IMR-90 (cell line): ENCODE measurements at regions not wholly inside any gene's neighbourhood (a gene's known extent, or its start where the extent isn't known, plus 50 kb on each side); places are given as distances from the start of the nearest gene placed in this dataset.

ENCODE experiments used
- ATAC-seq: fragments of 200-7000 bp; cut with Tn5 transposase; 2 replicates; pipeline ENCODE4 v1.9.1; 2020; ENCODE audit warnings: low read depth, mild to moderate bottlenecking, moderate library complexity
- BruUV-seq: library from RNA; stranded (reverse); fragments of 400-500 nt; replicated peaks from 2 replicates; lab custom pipeline; 2021; lab: Mats Ljungman, UMichigan
- CTCF ChIA-PET: fragments of 300-600 bp; formaldehyde crosslinking; extraction: SDS; loops from one replicate; lab custom pipeline; 2021; ENCODE audit warnings: antibody characterized with exemption; lab: Yijun Ruan, JAX
- POLR2A ChIA-PET: fragments of 300-600 bp; sonication (Branson Sonifier 250); formaldehyde crosslinking; loops from one replicate; lab custom pipeline; 2022; ENCODE audit warnings: antibody characterized with exemption; ENCODE audit not compliant: unreplicated experiment; lab: Charles Lee
- DNase-seq: peaks from one replicate; pipeline ENCODE4 v3.0.0; 2013
- H2AFZ ChIP-seq: replicated peaks from 2 replicates; pipeline ENCODE3; 2013; ENCODE audit warnings: low read length, mild to moderate bottlenecking; ENCODE audit not compliant: poor library complexity
- H2AK5ac ChIP-seq: 2 replicates; pipeline ENCODE4 v1.6.1; 2013; ENCODE audit warnings: low read depth, low read length, inconsistent platforms
- H2AK9ac ChIP-seq: replicated peaks from 2 replicates; pipeline ENCODE3; 2013; ENCODE audit warnings: mild to moderate bottlenecking, low read depth, low read length, moderate library complexity; ENCODE audit not compliant: poor library complexity
- H2BK120ac ChIP-seq: 2 replicates; pipeline ENCODE4 v1.6.1; 2013; ENCODE audit warnings: low read depth, low read length, inconsistent platforms
- H2BK15ac ChIP-seq: 3 replicates; pipeline ENCODE4 v1.6.1; 2013; ENCODE audit warnings: low read depth, low read length, inconsistent platforms
- H2BK20ac ChIP-seq: 2 replicates; pipeline ENCODE4 v1.6.1; 2013; ENCODE audit warnings: low read depth, mild to moderate bottlenecking, inconsistent platforms, low read length, moderate library complexity
- H2BK5ac ChIP-seq: 2 replicates; pipeline ENCODE4 v1.6.1; 2013; ENCODE audit warnings: mild to moderate bottlenecking, low read depth, low read length, inconsistent platforms; ENCODE audit not compliant: poor library complexity, severe bottlenecking
- H3K14ac ChIP-seq: replicated peaks from 2 replicates; pipeline ENCODE4 v1.6.1; 2013; ENCODE audit warnings: low read depth, low read length, inconsistent platforms
- H3K18ac ChIP-seq: 2 replicates; pipeline ENCODE4 v1.6.1; 2013; ENCODE audit warnings: low read depth, low read length, control low read depth
- H3K23ac ChIP-seq: 2 replicates; pipeline ENCODE4 v1.6.1; 2013; ENCODE audit warnings: low read depth, low read length, inconsistent platforms
- H3K27ac ChIP-seq: 2 replicates; pipeline ENCODE4 v1.5.1; 2013; ENCODE audit warnings: mild to moderate bottlenecking, control low read depth, low read length; ENCODE audit not compliant: insufficient read depth
- H3K27me3 ChIP-seq: 2 replicates; pipeline ENCODE4 v1.6.1; 2013; ENCODE audit warnings: low read length; ENCODE audit not compliant: control insufficient read depth, insufficient read depth
- H3K36me3 ChIP-seq: 2 replicates; pipeline ENCODE4 v1.6.1; 2013; ENCODE audit warnings: low read length, mixed read lengths; ENCODE audit not compliant: control insufficient read depth, insufficient read depth
- H3K4ac ChIP-seq: 2 replicates; pipeline ENCODE4 v1.6.1; 2013; ENCODE audit warnings: low read depth, low read length, inconsistent platforms
- H3K4me1 ChIP-seq: 2 replicates; pipeline ENCODE4 v1.6.1; 2013; ENCODE audit warnings: low read length, mixed read lengths; ENCODE audit not compliant: control insufficient read depth, insufficient read depth
- H3K4me2 ChIP-seq: 2 replicates; pipeline ENCODE4 v1.6.1; 2013; ENCODE audit warnings: low read depth, mild to moderate bottlenecking, control low read depth, low read length, moderate library complexity
- H3K4me3 ChIP-seq: 2 replicates; pipeline ENCODE4 v1.5.1; 2013; ENCODE audit warnings: low read depth, mild to moderate bottlenecking, control low read depth, low read length, moderate library complexity; ENCODE audit not compliant: insufficient read depth
- H3K56ac ChIP-seq: 2 replicates; pipeline ENCODE4 v1.6.1; 2013; ENCODE audit warnings: low read length, inconsistent platforms; ENCODE audit not compliant: insufficient read depth; ENCODE audit errors: extremely low read depth
- H3K79me1 ChIP-seq, 2 experiments: 2 replicates each; pipeline ENCODE4 v1.6.1; 2013; ENCODE audit warnings: low read length in 2 of 2, inconsistent platforms in 1 of 2, low read depth in 1 of 2
- H3K9ac ChIP-seq: 2 replicates; pipeline ENCODE4 v1.6.1; 2013; ENCODE audit warnings: low read depth, low read length, control low read depth
- H3K9me1 ChIP-seq: 2 replicates; pipeline ENCODE4 v1.6.1; 2013; ENCODE audit warnings: low read length, inconsistent platforms; ENCODE audit not compliant: insufficient read depth
- H3K9me3 ChIP-seq: 2 replicates; pipeline ENCODE4 v1.6.1; 2013; ENCODE audit warnings: low read length; ENCODE audit not compliant: control insufficient read depth, insufficient read depth
- H4K20me1 ChIP-seq: 2 replicates; pipeline ENCODE4 v1.6.1; 2013; ENCODE audit warnings: low read length, inconsistent platforms; ENCODE audit not compliant: insufficient read depth
- H4K5ac ChIP-seq: 2 replicates; pipeline ENCODE4 v1.6.1; 2013; ENCODE audit warnings: mild to moderate bottlenecking, low read depth, low read length, control low read depth
- H4K8ac ChIP-seq, 2 experiments: 2 replicates each; pipeline ENCODE4 v1.6.1; 2013; ENCODE audit warnings: low read depth in 2 of 2, low read length in 2 of 2, control low read depth in 1 of 2, inconsistent platforms in 1 of 2
- H4K91ac ChIP-seq: 2 replicates; pipeline ENCODE4 v1.6.1; 2013; ENCODE audit warnings: low read depth, low read length, inconsistent platforms; ENCODE audit not compliant: insufficient read depth
- BHLHE40 ChIP-seq: fragments of 150-350 bp; IDR thresholded peaks from 2 replicates; pipeline ENCODE4 v1.6.1; 2016; ENCODE audit warnings: mild to moderate bottlenecking, low read depth, low read length
- MAFK ChIP-seq: IDR thresholded peaks from 2 replicates; pipeline ENCODE4 v1.6.1; 2012; ENCODE audit warnings: low read depth, low read length, improper control_type of control experiment
- MAZ ChIP-seq: IDR thresholded peaks from 2 replicates; pipeline ENCODE4 v1.6.1; 2012; ENCODE audit warnings: low read depth, mild to moderate bottlenecking, low read length, improper control_type of control experiment, moderate library complexity, borderline replicate concordance
- NFE2L2 ChIP-seq: fragments of 150-350 bp; IDR thresholded peaks from 2 replicates; pipeline ENCODE4 v1.6.1; 2016; ENCODE audit warnings: low read depth, mild to moderate bottlenecking, low read length
- WGBS, 2 experiments: methylation state at CpG; one replicate each; pipeline versions ENCODE4 v1.1.5 to v1.1.7; 2013; ENCODE audit warnings: missing lambda C conversion rate in 2 of 2; ENCODE audit not compliant: insufficient read length in 1 of 2; ENCODE audit errors: extremely low coverage in 2 of 2; 5-methylcytosine and 5-hydroxymethylcytosine counted together
- dilution Hi-C: fragments of 300-500 bp; cut with HindIII; formaldehyde crosslinking; loops from one replicate; pipeline ENCODE4 v1.14.3; 2018; ENCODE audit warnings: low sequenced_read_pairs; ENCODE audit not compliant: unreplicated experiment
- in situ Hi-C: fragments of 300-500 bp; cut with MboI; formaldehyde crosslinking; loops from 3 replicates; pipeline ENCODE4 v1.14.3; 2019; ENCODE audit warnings: low sequenced_read_pairs, inconsistent platforms, mixed read lengths
- intact Hi-C: fragments of 100-400 bp; cut with micrococcal nuclease; formaldehyde crosslinking; loops from 2 replicates; pipeline ENCODE4 v1.10.0; 2022
- TF ChIP-seq, protein P1 (sequence below): conservative IDR thresholded peaks from 2 replicates; pipeline ENCODE4 v1.5.1; 2012; ENCODE audit warnings: mild to moderate bottlenecking, low read depth, low read length, improper control_type of control experiment

DNA sequence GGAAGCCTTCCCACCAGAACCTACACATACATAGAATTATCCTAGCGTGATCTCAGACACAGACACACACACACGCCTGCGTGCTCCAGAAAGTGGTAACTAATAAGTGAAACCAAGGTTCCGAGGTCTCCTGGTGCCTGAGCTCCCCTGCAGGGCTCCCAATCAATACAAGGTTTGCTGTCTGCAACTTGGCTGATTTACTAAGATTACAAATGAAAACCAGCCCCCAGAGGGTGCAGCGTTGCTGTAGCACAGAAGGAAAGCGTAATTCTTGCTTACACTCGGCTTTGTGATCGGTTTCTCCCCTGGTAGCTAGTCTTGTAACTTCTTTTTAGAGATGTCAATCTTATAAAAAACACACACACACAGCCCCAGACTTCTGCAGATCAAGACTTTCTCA, 334.1 kb upstream of the XYLT1 start:
- Histone ChIP-seq H3K4ac (peak overlapping the region; percentile 23; the same call in 1 of the 2 replicates), H2AFZ (no peak overlapping the region), H3K9ac (no peak overlapping the region), H4K5ac (no peak overlapping the region), H2BK120ac (peak overlapping the region; percentile 52; the same call in 1 of the 2 replicates), H4K8ac (no peak overlapping the region), H3K14ac (no peak overlapping the region; the same call in 1 of the 2 replicates), H3K56ac (no peak overlapping the region), H2BK5ac (no peak overlapping the region), H2BK20ac (0 out of 2 replicates have a peak overlapping the region, but pooled peaks have one; percentile 12), H3K4me2 (no peak overlapping the region), H2BK15ac (0 out of 3 replicates have a peak overlapping the region, but pooled peaks have one; percentile 39), H3K79me1 (no peaks in the 10 kb centered on the region), H3K23ac (no peak overlapping the region), H3K27ac (no peak overlapping the region), H3K18ac (peak overlapping the region; percentile 59; the same call in 1 of the 2 replicates), H2AK5ac (no peak overlapping the region), H2AK9ac (peak overlapping the region; percentile 25), H3K4me3 (no peak overlapping the region), H4K20me1 (no peaks in the 10 kb centered on the region), H3K4me1 (peaks cover 7% of the 10 kb centered on the region), H3K9me1 (no peaks in the 10 kb centered on the region; the same call in 1 of the 2 replicates), H4K91ac (no peak overlapping the region), H3K9me3 (no peaks in the 10 kb centered on the region), H3K27me3 (no peaks in the 10 kb centered on the region), H3K36me3 (no peaks in the 10 kb centered on the region)
- intact Hi-C loops (no loop called here), in situ Hi-C loops (no loop called here), dilution Hi-C loops (no loop called here)
- TF ChIP-seq BHLHE40 (no peak), NFE2L2 (no peak), MAFK (no peak), MAZ (no peak)
- TF ChIP-seq, protein P1, sequence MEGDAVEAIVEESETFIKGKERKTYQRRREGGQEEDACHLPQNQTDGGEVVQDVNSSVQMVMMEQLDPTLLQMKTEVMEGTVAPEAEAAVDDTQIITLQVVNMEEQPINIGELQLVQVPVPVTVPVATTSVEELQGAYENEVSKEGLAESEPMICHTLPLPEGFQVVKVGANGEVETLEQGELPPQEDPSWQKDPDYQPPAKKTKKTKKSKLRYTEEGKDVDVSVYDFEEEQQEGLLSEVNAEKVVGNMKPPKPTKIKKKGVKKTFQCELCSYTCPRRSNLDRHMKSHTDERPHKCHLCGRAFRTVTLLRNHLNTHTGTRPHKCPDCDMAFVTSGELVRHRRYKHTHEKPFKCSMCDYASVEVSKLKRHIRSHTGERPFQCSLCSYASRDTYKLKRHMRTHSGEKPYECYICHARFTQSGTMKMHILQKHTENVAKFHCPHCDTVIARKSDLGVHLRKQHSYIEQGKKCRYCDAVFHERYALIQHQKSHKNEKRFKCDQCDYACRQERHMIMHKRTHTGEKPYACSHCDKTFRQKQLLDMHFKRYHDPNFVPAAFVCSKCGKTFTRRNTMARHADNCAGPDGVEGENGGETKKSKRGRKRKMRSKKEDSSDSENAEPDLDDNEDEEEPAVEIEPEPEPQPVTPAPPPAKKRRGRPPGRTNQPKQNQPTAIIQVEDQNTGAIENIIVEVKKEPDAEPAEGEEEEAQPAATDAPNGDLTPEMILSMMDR = no peak
- no TSS peak for BruUV-seq
- POLR2A ChIA-PET = no interaction called here
- DNase-seq (no peak), ATAC-seq (no peak)
- 20% methylated on average over 1 of the region's 8 CpGs; no CpG with 5 or more reads in 1 of the 2 experiments for WGBS, 2 experiments
- CTCF ChIA-PET = interaction anchor here (0.8 kb wide), 1 partner anchor 12 kb away, joined by 4 read pairs; no protein-coding TSS in a partner anchor
